KOPT-K1 (cell line): ENCODE measurements at regions not wholly inside any gene's neighbourhood (a gene's known extent, or its start where the extent isn't known, plus 50 kb on each side); places are given as distances from the start of the nearest gene placed in this dataset.

Experiments
- H3K27ac ChIP-seq: fragments of 200-600 bp; sonication (generic); 2 replicates; pipeline ENCODE4 v1.5.1; 2016; ENCODE audit warnings: antibody characterized with exemption, mild to moderate bottlenecking, low read depth, low read length; ENCODE audit not compliant: poor library complexity, severe bottlenecking
- H3K36me3 ChIP-seq: fragments of 200-600 bp; sonication (generic); 2 replicates; pipeline ENCODE4 v1.5.1; 2017; ENCODE audit warnings: antibody characterized with exemption, mild to moderate bottlenecking, low read length, moderate library complexity; ENCODE audit not compliant: insufficient read depth
- H3K9me3 ChIP-seq: fragments of 200-600 bp; sonication (generic); 2 replicates; pipeline ENCODE4 v1.5.1; 2017; ENCODE audit warnings: antibody characterized with exemption, low read length, mild to moderate bottlenecking; ENCODE audit not compliant: insufficient read depth, poor library complexity, severe bottlenecking

DNA sequence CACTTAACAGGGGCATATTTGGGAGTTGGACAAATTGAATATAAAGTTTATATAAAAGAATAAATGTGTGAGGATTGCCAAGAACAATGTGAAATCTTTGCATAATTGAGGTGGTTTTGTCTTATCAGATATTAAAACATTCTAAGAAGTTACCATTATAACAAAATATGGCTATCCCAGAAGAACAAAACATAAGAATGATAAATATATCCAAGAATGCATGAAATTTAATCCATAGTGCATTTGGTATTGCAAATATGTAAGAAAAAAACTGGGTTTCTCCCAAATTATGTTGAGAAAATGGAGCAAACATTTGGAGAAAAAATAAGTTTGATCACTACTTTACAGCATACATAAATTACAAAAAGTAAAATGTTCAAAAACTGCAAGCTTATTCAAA, 562.4 kb downstream of the RNF144A start:
- H3K27ac ChIP-seq, result no peak overlapping the region
- H3K9me3 ChIP-seq, result no peaks in the 10 kb centered on the region
- H3K36me3 ChIP-seq, result no peaks in the 10 kb centered on the region

DNA sequence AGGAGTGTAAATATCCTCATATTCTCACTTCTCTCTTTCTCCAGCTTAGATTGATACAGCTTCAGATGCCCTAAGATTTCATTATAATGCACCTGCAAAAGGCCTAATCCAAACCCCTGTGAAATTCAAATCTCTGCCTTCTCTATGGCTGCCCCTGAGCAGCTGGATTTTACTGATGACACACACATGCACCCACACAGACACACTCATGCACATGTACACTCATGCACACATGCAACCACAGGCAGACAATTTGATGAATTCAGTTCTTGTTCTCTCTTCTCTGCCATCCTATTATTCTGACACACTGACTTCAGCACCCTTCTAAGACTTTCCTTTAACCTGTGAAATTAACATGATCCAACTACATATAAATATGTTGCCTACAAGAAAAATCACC, 563.2 kb downstream of the RNF144A start:
- no peak overlapping the region for H3K27ac ChIP-seq
- H3K9me3 ChIP-seq, result no peaks in the 10 kb centered on the region
- H3K36me3 ChIP-seq, result no peaks in the 10 kb centered on the region

DNA sequence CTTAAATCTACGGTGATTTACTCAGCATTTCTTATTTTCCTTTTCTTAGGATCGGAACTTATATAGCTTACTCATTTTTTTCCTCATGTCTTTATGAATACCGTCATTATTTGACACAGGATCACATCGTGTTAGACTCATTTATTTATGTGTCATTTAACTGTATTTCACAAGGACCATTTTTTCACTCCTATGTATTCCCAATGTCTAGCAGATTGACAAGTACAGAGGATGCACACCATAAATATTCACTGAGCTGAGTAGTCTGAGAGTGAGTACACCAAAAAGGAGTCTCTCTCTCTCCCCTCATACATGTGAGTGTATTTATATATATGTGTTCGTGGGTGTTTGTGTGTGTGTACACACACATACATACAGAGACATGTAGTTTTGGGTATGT, 573.5 kb downstream of the RNF144A start:
- no peak overlapping the region for H3K27ac ChIP-seq
- no peaks in the 10 kb centered on the region for H3K36me3 ChIP-seq
- no peaks in the 10 kb centered on the region for H3K9me3 ChIP-seq

DNA sequence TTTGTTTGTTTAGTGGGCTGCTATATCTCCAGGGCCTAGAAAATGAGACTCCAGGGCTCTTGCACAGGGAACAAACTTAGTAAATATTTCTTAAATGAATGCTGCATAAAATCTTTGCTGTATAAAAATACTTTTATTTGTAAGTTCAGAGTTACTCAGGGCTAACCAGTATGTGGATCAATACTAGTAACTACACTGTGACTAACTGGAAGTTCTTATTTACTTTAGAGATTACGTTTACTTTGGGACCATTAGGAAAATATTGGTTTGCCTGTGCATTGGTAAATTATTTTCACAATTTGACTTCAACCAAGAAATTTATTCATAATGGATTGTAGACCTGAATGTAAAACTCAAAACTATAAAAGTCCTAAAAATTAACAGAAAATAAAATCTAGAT, 575.5 kb downstream of the RNF144A start:
- Histone ChIP-seq H3K9me3 (no peaks in the 10 kb centered on the region), H3K36me3 (no peaks in the 10 kb centered on the region), H3K27ac (no peak overlapping the region)

DNA sequence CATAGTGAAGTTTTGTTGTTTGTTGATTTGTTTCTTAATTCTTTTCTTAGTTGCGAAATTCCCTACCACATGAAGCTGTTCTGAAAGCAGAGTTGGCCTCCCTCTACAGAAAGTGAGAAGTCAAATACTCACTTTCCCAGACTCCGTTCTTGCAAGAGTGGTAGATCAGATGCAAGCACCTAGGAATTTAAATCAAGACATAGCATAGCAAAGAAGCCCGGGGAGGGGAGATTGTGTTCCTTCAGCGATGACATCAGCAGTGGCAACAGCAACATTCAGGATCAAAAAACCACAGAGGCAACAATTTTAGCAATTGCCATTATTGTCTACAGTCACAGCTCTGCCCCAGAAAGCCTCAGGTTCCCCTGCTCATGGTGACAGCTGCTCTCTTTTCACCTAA, 580.0 kb downstream of the RNF144A start:
- Histone ChIP-seq H3K27ac (no peak overlapping the region), H3K36me3 (no peaks in the 10 kb centered on the region), H3K9me3 (no peaks in the 10 kb centered on the region)

DNA sequence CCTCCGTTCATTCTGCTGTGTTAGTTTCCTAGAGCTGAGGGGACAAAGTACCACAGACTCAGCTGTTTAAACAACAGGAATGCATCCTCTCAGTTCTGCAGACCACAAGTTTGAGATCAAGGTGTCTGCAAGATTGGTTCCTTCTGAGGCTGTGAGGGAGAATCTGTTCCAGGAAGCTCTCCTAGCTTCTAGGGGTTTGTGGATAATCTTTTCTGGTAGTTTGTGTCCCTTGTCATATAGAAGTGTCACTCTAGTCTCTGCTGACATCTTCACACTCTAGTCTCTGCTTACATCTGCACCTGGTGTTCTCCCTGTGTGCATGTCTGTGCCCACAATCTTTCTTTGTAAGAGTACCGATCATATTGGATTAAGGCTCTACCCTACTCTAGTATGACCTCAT, 581.8 kb downstream of the RNF144A start:
- Histone ChIP-seq H3K36me3 (no peaks in the 10 kb centered on the region), H3K27ac (no peak overlapping the region), H3K9me3 (no peaks in the 10 kb centered on the region)

DNA sequence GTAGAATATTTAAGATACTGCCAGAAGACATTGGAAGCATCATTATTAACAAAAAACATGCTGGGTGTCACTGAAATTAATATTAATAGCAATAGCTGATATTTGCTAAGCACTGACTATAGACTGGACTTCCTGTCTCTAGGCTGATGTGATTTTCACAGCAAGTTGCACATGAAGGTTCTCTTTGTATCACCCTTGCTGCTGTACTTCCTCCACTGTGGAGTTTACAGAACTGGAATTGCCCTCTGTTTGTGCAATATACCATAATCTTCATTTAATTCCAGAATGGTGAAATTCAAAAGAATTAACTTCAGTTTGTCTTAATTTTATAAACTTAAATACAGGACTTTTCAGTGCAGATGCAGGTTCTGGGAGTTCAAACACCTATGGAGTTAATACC, 585.1 kb downstream of the RNF144A start:
- no peaks in the 10 kb centered on the region for H3K36me3 ChIP-seq
- no peaks in the 10 kb centered on the region for H3K9me3 ChIP-seq
- no peak overlapping the region for H3K27ac ChIP-seq

DNA sequence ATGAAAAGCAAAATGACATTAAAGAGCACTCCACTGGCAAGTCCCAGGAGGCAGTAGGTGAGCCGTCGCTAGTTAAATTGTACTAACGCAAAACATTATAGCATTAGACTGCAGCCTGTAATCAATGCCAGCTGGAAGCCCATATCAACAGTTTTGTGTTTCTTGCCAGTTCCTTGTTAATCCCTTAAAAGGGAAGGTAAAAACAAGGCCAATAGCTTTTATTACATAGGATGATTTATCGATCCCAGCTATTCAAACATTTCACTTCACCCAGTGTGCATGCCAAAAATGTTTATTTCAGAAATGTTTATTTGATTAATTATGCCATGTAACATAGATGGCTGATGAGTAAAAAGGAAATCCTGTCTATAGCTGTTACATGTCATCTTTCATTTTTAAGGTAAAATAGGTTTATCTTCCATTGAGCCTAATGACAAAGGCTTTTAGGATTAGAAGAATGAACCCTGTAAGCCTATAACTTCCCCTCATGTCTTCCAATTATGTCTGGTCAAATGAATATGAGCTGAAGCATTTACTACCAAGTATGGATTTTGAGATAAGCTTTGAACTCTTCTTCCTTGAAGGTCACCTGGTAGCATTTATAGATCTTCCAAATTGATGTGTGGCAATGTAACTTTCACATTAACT, 591.2 kb downstream of the RNF144A start:
- no peaks in the 10 kb centered on the region for H3K9me3 ChIP-seq
- H3K36me3 ChIP-seq, result no peaks in the 10 kb centered on the region
- no peak overlapping the region for H3K27ac ChIP-seq

DNA sequence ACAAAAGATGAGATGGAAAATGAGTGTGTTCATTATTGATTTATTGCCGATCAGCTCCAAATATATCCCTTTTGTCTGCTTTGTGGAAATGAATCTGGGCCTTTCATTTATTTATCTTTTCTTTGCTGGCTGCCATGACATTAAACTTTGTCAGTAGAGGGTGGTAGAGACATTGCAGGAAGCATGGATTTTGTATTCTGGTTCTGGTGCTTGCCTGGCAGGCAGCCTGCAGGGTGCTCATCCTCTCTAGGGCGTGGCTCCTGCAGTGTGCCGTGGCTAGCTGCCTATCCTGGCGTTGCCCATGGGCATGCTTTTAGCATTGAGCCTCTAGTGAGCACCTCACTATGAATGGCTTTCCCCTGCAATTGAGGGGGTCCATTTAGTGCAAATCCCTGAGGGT, 593.1 kb downstream of the RNF144A start:
- H3K36me3 ChIP-seq, result no peaks in the 10 kb centered on the region
- H3K9me3 ChIP-seq, result no peaks in the 10 kb centered on the region
- no peak overlapping the region for H3K27ac ChIP-seq

DNA sequence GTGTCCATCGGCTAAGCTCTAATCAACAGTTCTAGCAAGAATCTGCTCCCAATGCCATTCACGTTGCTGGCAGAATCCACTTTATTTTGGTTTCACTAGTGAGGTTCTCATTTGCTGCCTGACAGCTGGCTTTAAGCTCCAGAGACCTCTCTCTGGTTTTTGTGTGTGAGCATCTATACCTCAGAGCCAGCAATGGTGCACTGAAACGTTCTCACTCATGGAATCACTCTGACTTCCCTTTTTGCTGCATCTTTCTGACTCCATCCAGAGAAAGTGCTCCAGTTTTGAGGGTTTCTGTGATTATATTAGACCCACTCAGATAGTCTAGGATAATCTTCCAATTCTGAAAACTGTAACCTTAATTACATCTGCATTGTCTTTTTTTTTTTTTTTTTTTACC, 596.6 kb downstream of the RNF144A start:
- H3K36me3 ChIP-seq, result no peaks in the 10 kb centered on the region
- no peak overlapping the region for H3K27ac ChIP-seq
- no peaks in the 10 kb centered on the region for H3K9me3 ChIP-seq

DNA sequence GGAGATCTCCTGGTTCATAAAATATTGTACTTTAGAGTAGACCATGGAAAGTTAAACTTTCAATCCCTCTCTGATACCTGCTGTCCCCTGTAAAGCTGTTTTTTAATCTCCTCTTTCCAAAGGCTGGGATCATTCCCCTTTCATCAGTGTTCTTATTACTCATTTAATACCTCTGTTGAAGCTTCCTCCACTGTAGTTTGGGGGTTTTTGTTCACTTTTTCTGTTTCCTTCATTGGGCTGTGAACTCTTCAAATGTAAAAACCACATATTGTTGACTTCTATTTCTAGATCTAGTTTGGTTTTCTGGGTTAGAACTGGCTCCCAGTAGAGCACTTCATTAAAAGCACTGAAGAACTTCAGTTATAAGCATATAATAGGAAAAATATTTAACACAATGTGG, 598.1 kb downstream of the RNF144A start:
- Histone ChIP-seq H3K9me3 (no peaks in the 10 kb centered on the region), H3K36me3 (no peaks in the 10 kb centered on the region), H3K27ac (no peak overlapping the region)

DNA sequence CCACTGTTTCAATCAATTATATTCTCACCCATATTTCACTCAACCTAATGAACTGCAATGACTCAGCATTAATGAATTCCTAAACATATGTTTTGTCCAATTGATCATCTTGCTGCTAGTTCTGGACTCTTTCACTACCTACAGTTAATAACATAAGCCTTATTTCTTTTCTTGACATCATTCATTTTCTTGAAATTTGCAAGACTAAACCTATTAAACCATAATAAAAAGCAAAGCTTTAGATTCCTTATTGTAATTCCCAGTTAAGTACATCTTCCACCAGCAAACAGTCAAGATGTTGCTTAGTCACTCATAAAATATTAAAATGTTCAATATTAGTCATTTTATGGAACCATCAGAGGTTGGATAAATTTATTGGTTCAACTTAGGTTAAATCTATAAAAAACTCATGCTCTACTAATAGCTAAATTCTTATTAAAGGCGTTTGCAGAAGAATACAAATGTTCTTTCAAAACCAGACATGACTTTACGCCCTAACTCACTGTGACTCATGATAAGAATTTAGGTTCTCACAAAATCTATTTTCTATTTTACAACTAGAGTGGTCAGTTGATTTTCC, 599.4 kb downstream of the RNF144A start:
- no peak overlapping the region for H3K27ac ChIP-seq
- H3K9me3 ChIP-seq, result no peaks in the 10 kb centered on the region
- H3K36me3 ChIP-seq, result no peaks in the 10 kb centered on the region

DNA sequence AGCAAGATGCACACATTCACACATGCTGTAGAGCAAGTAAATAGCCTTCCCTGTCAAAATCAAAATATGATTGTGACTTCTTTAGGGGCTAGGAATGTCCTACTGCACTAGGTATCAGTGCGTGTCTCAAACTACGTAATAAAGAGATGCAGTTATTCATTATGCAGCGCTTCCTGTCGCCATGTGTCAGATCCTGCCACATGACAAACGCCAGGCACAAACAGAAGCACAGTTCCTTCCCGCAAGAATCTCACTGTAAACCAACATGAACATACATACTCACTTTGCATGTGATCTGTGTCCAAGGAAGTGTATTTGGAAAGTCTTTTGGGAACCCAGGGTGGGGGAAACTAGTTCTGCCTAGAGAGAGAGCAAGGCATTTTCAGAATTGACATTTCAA, 599.9 kb downstream of the RNF144A start:
- Histone ChIP-seq H3K36me3 (no peaks in the 10 kb centered on the region), H3K9me3 (no peaks in the 10 kb centered on the region), H3K27ac (no peak overlapping the region)

DNA sequence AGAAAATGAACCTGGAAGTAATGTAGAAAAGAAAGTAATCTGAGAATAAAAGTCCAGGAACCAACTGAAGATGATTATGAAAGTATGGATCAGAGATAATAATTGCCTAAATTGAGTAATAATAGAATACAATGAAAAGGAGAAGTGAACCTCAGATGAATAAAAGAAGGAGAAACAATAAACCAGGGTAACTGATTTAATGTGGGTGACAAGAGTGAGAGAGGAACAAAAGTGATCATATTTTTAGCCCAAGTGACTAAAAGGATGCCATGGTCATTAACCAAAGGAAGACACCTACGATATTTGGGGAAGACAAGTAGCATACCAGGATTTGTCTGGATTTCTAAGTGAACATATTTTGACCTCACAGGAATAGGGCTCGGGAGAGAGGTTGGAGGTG, 600.6 kb downstream of the RNF144A start:
- H3K36me3 ChIP-seq, result no peaks in the 10 kb centered on the region
- H3K27ac ChIP-seq, result no peak overlapping the region
- no peaks in the 10 kb centered on the region for H3K9me3 ChIP-seq

DNA sequence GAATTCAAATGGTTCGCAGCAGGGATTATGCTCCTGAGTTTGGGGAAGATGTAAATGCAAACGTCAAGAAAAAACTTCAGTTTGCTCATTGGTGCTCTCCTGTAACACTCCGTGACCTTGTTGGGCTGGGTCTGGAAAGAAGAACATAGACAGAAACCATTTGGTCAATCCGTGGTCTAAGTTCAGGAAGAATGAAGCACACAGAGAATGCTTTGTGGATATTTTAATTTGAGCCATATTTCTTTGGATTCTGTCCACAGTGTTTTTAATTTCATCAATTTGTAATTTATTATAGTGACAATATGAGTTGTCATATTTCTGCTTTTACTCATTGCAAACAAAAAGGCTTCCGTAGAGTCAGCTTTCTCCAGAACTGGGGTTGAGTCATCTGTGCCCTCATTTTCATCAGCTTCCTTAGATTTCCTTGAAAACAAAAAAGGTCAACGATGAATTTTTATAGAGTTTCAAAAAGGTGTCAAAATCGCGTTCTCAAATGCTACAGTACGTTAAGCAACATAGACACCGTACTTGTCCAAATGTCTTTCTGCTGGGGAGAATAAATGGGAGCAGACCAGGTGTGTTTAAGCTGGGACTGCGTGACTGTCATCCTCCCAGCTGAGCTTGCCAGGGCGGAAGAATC, 606.4 kb downstream of the RNF144A start:
- Histone ChIP-seq H3K36me3 (no peaks in the 10 kb centered on the region), H3K27ac (no peak overlapping the region), H3K9me3 (no peaks in the 10 kb centered on the region)

DNA sequence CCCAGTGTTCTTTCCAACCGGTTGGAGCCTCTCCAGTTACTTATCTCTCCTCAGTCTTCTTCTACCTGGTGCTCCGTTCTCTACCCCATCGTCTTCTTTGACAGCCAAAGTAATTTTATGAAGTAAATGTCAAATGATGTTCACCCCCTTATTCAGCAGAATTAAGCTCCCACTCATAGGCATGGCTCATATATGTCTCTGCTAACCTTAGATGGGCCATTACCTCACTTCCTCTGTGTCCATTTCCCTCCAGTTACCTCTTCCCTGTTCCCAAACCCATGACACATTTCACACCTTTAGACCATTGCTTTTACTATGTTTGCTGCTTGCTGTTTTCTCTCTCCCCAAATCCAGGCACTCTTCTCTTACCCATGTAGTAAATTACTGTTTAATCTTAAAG, 607.0 kb downstream of the RNF144A start:
- H3K36me3 ChIP-seq, result no peaks in the 10 kb centered on the region
- H3K9me3 ChIP-seq, result no peaks in the 10 kb centered on the region
- no peak overlapping the region for H3K27ac ChIP-seq
